ENCODE measurements at regions not wholly inside any gene's neighbourhood (a gene's known extent, or its start where the extent isn't known, plus 50 kb on each side); places are given as distances from the start of the nearest gene placed in this dataset.

DNA sequence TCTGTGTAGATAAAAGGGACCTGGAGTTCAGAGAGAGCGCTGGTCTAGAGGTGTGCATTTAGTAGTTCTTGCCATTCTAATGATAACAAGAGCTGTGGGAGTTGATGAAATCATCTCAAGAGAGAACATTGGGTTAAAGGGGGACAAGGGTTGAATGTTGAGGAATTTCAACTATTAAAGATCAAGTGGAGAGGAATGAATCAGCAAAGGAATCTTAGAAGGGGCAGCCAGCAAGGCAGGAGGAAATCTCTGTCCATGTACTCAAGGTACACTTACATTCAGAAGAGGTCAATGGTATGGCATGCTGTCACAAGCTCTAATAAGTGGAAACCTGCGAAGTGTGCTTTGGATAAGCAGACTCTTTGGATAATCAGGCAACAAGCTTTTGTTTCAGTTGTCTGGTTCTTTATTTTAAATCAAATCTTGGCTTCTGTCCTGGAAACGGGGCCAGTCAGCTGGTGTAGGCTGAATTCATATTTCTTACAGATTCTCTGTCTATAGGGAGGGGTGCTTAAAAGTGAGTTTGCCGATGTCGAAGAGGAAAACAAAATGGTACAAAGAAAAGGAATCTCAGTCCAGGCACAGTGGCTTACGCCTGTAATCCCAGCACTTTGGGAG is 320.5 kb upstream of the CD180 start:
- no peaks in the 10 kb centered on the region for H3K27me3 ChIP-seq (ENCODE audit: control insufficient read depth, low read length)
- TF ChIP-seq EZH2phosphoT487 (IDR thresholded peaks at IDR 0.05; ENCODE audit: borderline replicate concordance, low read length) (no peak), CTCF (IDR thresholded peaks at IDR 0.05; ENCODE audit: low read depth, low read length, poor library complexity, severe bottlenecking) (no peak)
- H3K4me1 ChIP-seq (ENCODE audit: control insufficient read depth, low read length): no peaks in the 10 kb centered on the region
- no peak overlapping the region for H3K27ac ChIP-seq (ENCODE audit: low read depth, low read length)
- H3K9me3 ChIP-seq (ENCODE audit: control insufficient read depth, insufficient read depth, low read length): no peaks in the 10 kb centered on the region
- no peak overlapping the region for H3K4me3 ChIP-seq (ENCODE audit: low read length)
- no peaks in the 10 kb centered on the region for H3K36me3 ChIP-seq (ENCODE audit: control insufficient read depth, low read length)
- no peaks in the 10 kb centered on the region for H3F3A ChIP-seq (ENCODE audit: control insufficient read depth, insufficient read depth)
- no peaks in the 10 kb centered on the region for H3K79me2 ChIP-seq (ENCODE audit: control insufficient read depth, low read length)
- H3K4me2 ChIP-seq (ENCODE audit: low read length): no peak overlapping the region
- no peaks in the 10 kb centered on the region for H4K20me1 ChIP-seq (ENCODE audit: control insufficient read depth, insufficient read depth, low read depth, low read length)
- H3K9me2 ChIP-seq (replicated peaks; ENCODE audit: control insufficient read depth, low read length): no peaks in the 10 kb centered on the region

DNA sequence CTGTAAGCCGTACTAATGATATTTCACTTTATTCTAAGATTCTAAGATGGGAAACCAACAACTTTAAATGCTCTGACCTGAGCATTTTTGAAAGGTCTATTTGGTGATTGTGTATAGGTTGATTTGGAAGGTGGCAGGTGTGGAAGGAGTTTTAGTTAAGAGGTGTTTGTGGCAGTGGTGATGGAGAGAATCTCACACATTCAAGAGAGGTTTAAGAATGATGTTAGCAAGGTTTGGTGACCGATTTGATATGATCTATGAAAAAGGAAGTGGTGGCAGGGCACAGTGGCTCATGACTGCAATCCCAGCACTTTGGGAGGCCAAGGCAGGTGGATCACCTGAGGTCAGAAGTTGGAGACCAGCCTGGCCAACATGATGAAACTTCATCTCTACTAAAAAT is 319.2 kb upstream of the CD180 start:
- Histone ChIP-seq H4K20me1 (ENCODE audit: control insufficient read depth, insufficient read depth, low read depth, low read length) (no peaks in the 10 kb centered on the region), H3K36me3 (ENCODE audit: control insufficient read depth, low read length) (no peaks in the 10 kb centered on the region), H3K4me3 (ENCODE audit: low read length) (no peak overlapping the region), H3K4me1 (ENCODE audit: control insufficient read depth, low read length) (no peaks in the 10 kb centered on the region), H3K9me3 (ENCODE audit: control insufficient read depth, insufficient read depth, low read length) (no peaks in the 10 kb centered on the region), H3F3A (ENCODE audit: control insufficient read depth, insufficient read depth) (no peaks in the 10 kb centered on the region), H3K4me2 (ENCODE audit: low read length) (no peak overlapping the region), H3K27me3 (ENCODE audit: control insufficient read depth, low read length) (no peaks in the 10 kb centered on the region), H3K9me2 (replicated peaks; ENCODE audit: control insufficient read depth, low read length) (no peaks in the 10 kb centered on the region), H3K27ac (ENCODE audit: low read depth, low read length) (no peak overlapping the region), H3K79me2 (ENCODE audit: control insufficient read depth, low read length) (no peaks in the 10 kb centered on the region)
- TF ChIP-seq EZH2phosphoT487 (IDR thresholded peaks at IDR 0.05; ENCODE audit: borderline replicate concordance, low read length) (no peak), CTCF (IDR thresholded peaks at IDR 0.05; ENCODE audit: low read depth, low read length, poor library complexity, severe bottlenecking) (no peak)

DNA sequence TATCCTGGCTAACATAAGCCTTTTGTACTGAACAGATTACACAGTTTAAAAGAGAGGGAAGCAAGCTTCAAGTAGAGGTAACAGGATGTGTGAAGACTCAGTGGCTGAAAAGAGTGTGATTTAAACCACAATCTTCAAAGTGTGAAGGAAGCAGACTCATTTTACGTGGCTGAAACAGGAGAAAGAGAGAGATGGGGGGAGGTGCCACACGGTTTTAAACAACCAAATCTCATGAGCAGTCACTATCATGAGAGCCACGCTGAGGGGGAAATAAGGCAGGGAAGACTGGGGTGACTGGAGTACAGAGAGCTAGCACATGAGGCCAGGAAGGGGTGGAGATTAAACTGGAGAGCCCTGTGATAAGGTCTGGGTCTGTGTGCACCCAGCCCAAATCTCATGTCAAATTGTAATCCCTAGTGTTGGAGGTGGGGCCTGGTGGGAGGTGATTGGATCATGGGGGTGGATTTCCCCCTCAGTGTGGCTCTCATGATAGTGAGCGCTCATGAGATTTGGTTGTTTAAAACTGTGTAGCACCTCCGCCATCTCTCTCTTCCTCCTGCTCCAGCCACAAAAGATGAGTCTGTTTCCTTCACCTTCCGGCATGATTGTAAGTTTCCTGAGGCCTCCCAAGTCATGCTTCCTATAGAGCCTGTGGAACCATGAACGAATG is 318.6 kb upstream of the CD180 start:
- Histone ChIP-seq H3K79me2 (ENCODE audit: control insufficient read depth, low read length) (no peaks in the 10 kb centered on the region), H3F3A (ENCODE audit: control insufficient read depth, insufficient read depth) (no peaks in the 10 kb centered on the region), H3K4me1 (ENCODE audit: control insufficient read depth, low read length) (no peaks in the 10 kb centered on the region), H3K27ac (ENCODE audit: low read depth, low read length) (no peak overlapping the region), H3K4me3 (ENCODE audit: low read length) (no peak overlapping the region), H3K27me3 (ENCODE audit: control insufficient read depth, low read length) (0 out of 2 replicates have a peak, but pooled peaks cover under 1% of the 10 kb centered on the region), H3K9me3 (ENCODE audit: control insufficient read depth, insufficient read depth, low read length) (no peaks in the 10 kb centered on the region), H3K36me3 (ENCODE audit: control insufficient read depth, low read length) (no peaks in the 10 kb centered on the region), H3K4me2 (ENCODE audit: low read length) (no peak overlapping the region), H3K9me2 (replicated peaks; ENCODE audit: control insufficient read depth, low read length) (no peaks in the 10 kb centered on the region), H4K20me1 (ENCODE audit: control insufficient read depth, insufficient read depth, low read depth, low read length) (no peaks in the 10 kb centered on the region)
- TF ChIP-seq EZH2phosphoT487 (IDR thresholded peaks at IDR 0.05; ENCODE audit: borderline replicate concordance, low read length) (no peak), CTCF (IDR thresholded peaks at IDR 0.05; ENCODE audit: low read depth, low read length, poor library complexity, severe bottlenecking) (no peak)

Data from DOHH2 (cell line).